ENCODE measurements at regions not wholly inside any gene's neighbourhood (a gene's known extent, or its start where the extent isn't known, plus 50 kb on each side); places are given as distances from the start of the nearest gene placed in this dataset.

GRCh38 chr20:48277266-48277665 is 492.0 kb upstream of the SULF2 start:
- TF ChIP-seq CTCF (IDR thresholded peaks at IDR 0.05; ENCODE audit: borderline replicate concordance), result no peak
- peaks cover 14% of the 10 kb centered on the region for H3K27me3 ChIP-seq (ENCODE audit: low read depth)
- intact Hi-C loops (cut with micrococcal nuclease), result no loop called here
- peak overlapping the region; percentile 38 for H3K27ac ChIP-seq (replicated peaks)
- peaks cover 43% of the 10 kb centered on the region for H3K4me1 ChIP-seq
- H3K36me3 ChIP-seq, result no peaks in the 10 kb centered on the region
- H3K9me3 ChIP-seq (replicated peaks), result no peaks in the 10 kb centered on the region
- no peak overlapping the region for H3K4me3 ChIP-seq
- DNase-seq, result no peak

- H3K4me3 ChIP-seq, result no peak overlapping the region
- intact Hi-C loops (cut with micrococcal nuclease), result no loop called here
- peaks cover 20% of the 10 kb centered on the region for H3K27me3 ChIP-seq (ENCODE audit: low read depth)
- peaks cover 43% of the 10 kb centered on the region for H3K4me1 ChIP-seq
- no peaks in the 10 kb centered on the region for H3K36me3 ChIP-seq
- no peaks in the 10 kb centered on the region for H3K9me3 ChIP-seq (replicated peaks)
- no peak for TF ChIP-seq CTCF (IDR thresholded peaks at IDR 0.05; ENCODE audit: borderline replicate concordance)
- no peak for DNase-seq
- H3K27ac ChIP-seq (replicated peaks), result peak overlapping the region; percentile 38
Observed at GRCh38 chr20:48276021-48276342, 490.7 kb upstream of the SULF2 start.

GRCh38 chr20:48275286-48276020 is 490.2 kb upstream of the SULF2 start:
- H3K27me3 ChIP-seq (ENCODE audit: low read depth), result peaks cover 20% of the 10 kb centered on the region
- no peak overlapping the region for H3K27ac ChIP-seq (replicated peaks)
- DNase-seq, result no peak
- H3K9me3 ChIP-seq (replicated peaks), result no peaks in the 10 kb centered on the region
- H3K4me1 ChIP-seq, result peaks cover 42% of the 10 kb centered on the region
- intact Hi-C loops (cut with micrococcal nuclease), result no loop called here
- no peaks in the 10 kb centered on the region for H3K36me3 ChIP-seq
- no peak for TF ChIP-seq CTCF (IDR thresholded peaks at IDR 0.05; ENCODE audit: borderline replicate concordance)
- no peak overlapping the region for H3K4me3 ChIP-seq

GRCh38 chr20:48273843-48274242 is 488.6 kb upstream of the SULF2 start:
- no peaks in the 10 kb centered on the region for H3K9me3 ChIP-seq (replicated peaks)
- no peak for DNase-seq
- intact Hi-C loops (cut with micrococcal nuclease), result no loop called here
- H3K27me3 ChIP-seq (ENCODE audit: low read depth), result peaks cover 28% of the 10 kb centered on the region
- H3K36me3 ChIP-seq, result no peaks in the 10 kb centered on the region
- no peak for TF ChIP-seq CTCF (IDR thresholded peaks at IDR 0.05; ENCODE audit: borderline replicate concordance)
- H3K4me3 ChIP-seq, result no peak overlapping the region
- peaks cover 28% of the 10 kb centered on the region for H3K4me1 ChIP-seq
- no peak overlapping the region for H3K27ac ChIP-seq (replicated peaks)

GRCh38 chr20:48270885-48271284 is 485.6 kb upstream of the SULF2 start:
- peaks cover 4% of the 10 kb centered on the region for H3K4me1 ChIP-seq
- no peak for TF ChIP-seq CTCF (IDR thresholded peaks at IDR 0.05; ENCODE audit: borderline replicate concordance)
- H3K27me3 ChIP-seq (ENCODE audit: low read depth), result peaks cover 18% of the 10 kb centered on the region
- intact Hi-C loops (cut with micrococcal nuclease), result no loop called here
- no peak overlapping the region for H3K4me3 ChIP-seq
- H3K36me3 ChIP-seq, result no peaks in the 10 kb centered on the region
- H3K27ac ChIP-seq (replicated peaks), result no peak overlapping the region
- H3K9me3 ChIP-seq (replicated peaks), result peaks cover 3% of the 10 kb centered on the region
- DNase-seq, result no peak
